GM12873 (cell line): ENCODE measurements at regions not wholly inside any gene's neighbourhood (a gene's known extent, or its start where the extent isn't known, plus 50 kb on each side); places are given as distances from the start of the nearest gene placed in this dataset.

Experiments
- TF ChIP-seq, protein P1 (sequence below): IDR thresholded peaks from 2 replicates; pipeline ENCODE4 v1.5.1; 2012; ENCODE audit warnings: low read depth, mild to moderate bottlenecking, moderate library complexity, low read length, control low read depth; ENCODE audit not compliant: insufficient read depth; ENCODE audit errors: missing control alignments

DNA sequence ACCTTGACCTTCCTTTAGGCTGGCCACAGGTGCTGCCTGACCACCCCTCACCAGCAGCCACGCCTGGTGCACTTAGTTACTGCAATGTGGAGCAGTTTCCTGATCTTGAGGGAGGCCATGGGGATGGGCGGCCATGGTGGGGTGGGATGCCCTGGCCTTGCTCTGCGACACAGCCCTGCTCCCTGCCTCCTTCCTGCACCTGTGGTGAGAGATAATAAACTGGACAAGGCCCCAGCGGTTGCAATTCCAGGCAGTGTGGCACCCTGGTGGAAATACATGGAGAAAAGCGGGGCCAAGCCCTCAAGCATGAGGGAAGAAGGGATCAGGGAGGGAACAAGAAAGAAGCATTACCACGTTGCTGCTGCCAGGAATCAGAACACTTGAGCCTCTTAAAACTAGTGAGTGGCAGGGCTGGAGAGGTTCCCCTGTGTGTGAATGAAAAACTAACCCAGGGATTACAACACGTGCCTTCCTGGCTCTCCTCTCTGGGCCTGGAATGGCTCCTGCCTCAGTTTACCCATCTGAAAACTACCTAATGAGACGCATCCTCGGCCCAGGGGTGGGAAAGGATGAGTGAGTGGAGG, 213.2 kb downstream of the LY86 start:
- TF ChIP-seq, protein P1, sequence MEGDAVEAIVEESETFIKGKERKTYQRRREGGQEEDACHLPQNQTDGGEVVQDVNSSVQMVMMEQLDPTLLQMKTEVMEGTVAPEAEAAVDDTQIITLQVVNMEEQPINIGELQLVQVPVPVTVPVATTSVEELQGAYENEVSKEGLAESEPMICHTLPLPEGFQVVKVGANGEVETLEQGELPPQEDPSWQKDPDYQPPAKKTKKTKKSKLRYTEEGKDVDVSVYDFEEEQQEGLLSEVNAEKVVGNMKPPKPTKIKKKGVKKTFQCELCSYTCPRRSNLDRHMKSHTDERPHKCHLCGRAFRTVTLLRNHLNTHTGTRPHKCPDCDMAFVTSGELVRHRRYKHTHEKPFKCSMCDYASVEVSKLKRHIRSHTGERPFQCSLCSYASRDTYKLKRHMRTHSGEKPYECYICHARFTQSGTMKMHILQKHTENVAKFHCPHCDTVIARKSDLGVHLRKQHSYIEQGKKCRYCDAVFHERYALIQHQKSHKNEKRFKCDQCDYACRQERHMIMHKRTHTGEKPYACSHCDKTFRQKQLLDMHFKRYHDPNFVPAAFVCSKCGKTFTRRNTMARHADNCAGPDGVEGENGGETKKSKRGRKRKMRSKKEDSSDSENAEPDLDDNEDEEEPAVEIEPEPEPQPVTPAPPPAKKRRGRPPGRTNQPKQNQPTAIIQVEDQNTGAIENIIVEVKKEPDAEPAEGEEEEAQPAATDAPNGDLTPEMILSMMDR, result no peak

DNA sequence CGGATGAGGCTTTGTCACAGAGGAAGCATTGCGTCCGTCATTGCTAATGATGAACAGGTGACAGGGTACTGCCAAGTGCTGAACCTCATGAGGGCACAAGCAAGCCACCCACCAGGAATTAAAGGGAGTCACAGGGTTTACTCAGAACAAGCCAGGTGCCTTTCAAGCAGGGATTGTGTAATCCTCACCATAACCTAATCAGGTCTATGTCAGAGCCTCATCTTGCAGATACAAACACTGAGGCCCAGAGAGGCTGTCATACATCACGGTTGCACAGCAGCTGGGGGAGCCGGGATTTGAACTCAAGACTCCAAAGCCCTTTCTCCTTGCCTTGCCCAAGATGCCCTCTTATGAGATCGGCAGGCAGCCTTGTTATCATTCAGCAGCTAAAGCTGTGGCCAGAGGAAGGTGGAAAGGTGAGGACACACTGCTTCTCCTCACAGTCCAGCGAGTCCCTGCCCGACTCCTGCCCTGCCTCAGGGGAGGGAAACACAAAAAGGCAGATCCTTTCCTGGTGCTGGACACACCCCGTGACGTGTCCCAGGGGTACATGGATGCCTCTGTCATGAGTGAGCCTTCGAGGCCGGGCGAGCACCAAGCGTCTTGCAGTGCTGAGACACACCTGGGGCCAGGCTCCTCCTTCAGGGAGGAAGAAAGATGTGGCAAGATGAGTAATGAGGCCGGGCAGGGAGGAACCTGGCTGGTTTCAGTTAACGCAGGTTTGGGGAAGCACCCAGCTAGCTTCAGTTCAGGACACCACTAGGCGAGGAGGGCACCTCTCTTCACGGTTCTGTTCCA, 214.9 kb downstream of the LY86 start:
- TF ChIP-seq, protein P1, result no peak

DNA sequence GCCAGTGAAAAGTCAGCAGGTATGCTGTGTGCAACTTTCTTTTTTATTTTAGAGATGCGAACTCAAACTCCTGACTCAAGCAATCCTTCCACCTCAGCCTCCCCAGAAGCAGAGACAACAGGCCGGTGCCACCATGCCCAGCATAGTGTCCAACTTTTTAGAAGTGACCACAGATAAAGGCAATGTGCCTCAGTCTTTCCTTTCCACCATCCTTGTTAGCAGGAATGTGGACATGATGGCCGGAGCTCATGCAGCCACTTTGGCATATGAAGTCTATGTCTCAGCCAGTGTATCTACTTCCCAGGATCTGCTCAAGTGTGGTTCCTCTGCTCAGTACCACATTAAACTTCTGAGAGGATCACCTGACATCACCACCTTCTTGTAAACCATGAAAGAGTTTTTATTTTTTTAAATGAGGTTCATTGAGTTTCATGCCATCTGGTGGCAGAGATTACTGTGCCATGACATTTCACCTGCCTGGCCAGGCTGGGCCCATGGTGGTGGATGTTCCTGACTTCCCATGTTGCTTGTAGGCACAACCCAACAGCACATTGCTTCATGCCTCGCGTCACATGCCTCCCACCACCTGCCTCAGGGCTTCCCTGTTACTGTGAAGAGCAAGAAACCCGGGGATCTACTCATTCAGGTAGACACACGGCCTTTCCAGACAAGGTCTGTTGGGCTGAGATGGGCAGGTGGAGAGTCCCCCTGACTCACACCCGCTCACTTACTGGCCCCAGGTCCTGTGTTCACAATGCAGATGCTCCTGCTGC, 216.5 kb downstream of the LY86 start:
- TF ChIP-seq, protein P1, result no peak

DNA sequence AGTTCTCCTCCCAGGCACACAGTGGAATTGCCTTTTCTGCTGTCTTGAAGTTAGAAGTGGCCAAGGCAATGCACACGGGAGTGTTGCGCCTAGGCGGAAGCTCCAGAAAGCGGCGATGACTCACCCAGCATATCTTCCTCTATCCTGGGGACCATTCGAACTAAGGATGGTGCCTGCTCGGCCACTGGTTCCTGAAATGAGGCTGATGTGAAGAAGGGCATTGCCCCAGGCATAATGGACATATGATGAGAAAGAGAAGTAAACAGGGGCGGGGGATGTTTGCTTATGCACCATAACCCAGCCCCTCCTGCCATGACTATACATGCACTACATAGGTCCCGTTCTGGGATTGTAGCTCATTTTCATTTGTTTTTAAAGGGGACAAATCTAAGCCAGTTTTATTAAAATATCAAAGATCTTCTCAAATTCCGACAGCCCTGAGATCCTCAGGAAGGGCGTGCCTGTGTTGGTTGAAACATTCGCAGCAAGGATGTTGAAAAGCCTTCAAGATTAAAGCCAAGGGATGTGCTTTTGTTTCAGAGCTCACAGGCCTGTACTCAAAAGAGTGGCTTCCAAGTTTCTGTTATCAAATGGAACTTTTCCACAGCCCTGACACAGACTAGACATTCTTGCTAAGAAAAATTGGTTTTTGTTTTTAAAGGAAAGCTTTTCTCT, 218.5 kb downstream of the LY86 start:
- TF ChIP-seq, protein P1, result no peak

DNA sequence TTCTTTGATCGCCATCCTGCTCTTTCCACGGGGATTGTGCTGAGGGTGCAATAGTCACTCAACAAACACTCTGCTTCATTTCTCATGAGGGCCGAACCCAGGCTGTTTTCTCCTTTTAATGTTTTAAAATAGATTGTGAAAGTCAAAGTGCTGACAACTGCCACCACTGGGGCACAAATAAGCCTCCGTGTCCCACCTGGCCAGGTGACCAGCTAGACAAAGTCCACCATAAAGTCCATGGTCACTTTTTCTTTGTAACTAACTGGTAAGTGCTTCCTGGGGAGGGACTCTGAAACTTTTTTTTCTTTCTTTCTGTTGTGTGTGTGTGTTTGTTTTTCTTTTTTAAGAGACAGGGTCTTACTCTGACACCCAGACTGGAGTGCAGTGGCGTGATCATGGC, 219.8 kb downstream of the LY86 start:
- TF ChIP-seq, protein P1, result no peak

DNA sequence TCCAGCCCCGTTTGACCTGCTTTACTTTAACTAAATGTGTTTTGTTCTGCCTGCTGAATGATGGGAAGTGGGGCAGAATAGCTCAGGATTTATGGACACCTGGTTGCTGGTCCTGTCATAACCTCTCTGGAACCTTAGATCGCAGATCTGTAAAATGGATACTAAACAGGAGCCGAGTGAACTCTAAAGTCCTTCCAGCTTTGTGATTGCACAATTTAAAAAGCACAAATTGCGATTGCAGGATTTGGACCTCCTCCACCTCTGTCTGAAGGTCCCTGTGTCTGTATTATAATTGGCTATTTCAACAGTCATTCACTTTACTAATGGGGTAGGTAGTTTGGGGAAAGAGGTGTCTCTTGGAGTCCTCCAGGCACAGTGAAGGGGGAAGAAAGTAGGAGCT, 220.4 kb downstream of the LY86 start:
- TF ChIP-seq, protein P1, result no peak

DNA sequence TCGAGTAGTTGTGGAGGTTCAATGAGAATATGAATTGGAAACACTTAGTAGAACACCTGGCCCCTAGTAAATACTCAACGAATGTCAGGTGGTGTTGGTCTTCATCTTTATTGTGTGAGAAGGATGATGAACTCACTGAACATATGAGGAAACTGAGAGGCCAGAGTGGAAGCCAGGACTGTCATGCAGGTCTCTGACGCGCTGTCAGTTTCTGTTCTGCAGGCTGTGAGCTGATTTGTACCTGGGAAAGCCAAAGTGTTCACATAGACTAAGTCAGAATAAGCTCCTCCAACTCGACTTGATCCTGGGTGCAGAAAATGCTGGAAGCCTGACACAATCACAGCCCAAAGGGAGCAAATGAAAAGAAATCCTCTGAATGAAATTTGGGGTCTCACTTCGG, 222.2 kb downstream of the LY86 start:
- TF ChIP-seq, protein P1, result no peak
